ENCODE measurements at regions not wholly inside any gene's neighbourhood (a gene's known extent, or its start where the extent isn't known, plus 50 kb on each side); places are given as distances from the start of the nearest gene placed in this dataset.

GRCh38 chr12:107271523-107271922, 178.2 kb upstream of the CRY1 start:
- H3K4me1 ChIP-seq: no peaks in the 10 kb centered on the region
- H3K27me3 ChIP-seq: no peaks in the 10 kb centered on the region
- 77 to 88% methylated on average over 2 of the region's 2 CpGs for WGBS, 2 donors
- H3K4me3 ChIP-seq: no peak overlapping the region
- intact Hi-C loops (cut with DNase I): no loop called here
- H3K9me3 ChIP-seq: no peaks in the 10 kb centered on the region
- DNase-seq (no peak), ATAC-seq (no peak)
- no peaks in the 10 kb centered on the region for H3K36me3 ChIP-seq (replicated peaks in 1 of 2; ENCODE audit: insufficient read depth in 1 of 2, low read depth in 2 of 2)
- H3K27ac ChIP-seq: no peak overlapping the region
- no peak for TF ChIP-seq CTCF (IDR thresholded peaks at IDR 0.05)
- no peak for TF ChIP-seq POLR2A (IDR thresholded peaks at IDR 0.05)

- intact Hi-C loops (cut with DNase I): no loop called here
- DNase-seq (no peak), ATAC-seq (no peak)
- Histone ChIP-seq H3K4me3 (no peak overlapping the region), H3K27ac (no peak overlapping the region), H3K27me3 (no peaks in the 10 kb centered on the region), H3K9me3 (no peaks in the 10 kb centered on the region), H3K4me1 (no peaks in the 10 kb centered on the region), H3K36me3 (replicated peaks in 1 of 2; ENCODE audit: insufficient read depth in 1 of 2, low read depth in 2 of 2) (no peaks in the 10 kb centered on the region)
- no peak for TF ChIP-seq POLR2A (IDR thresholded peaks at IDR 0.05)
- TF ChIP-seq CTCF (IDR thresholded peaks at IDR 0.05): no peak
- 67 to 78% methylated on average over 1 of the region's 1 CpG for WGBS, 2 donors
Observed at GRCh38 chr12:107275530-107275929, 182.2 kb upstream of the CRY1 start.

GRCh38 chr12:107277855-107278254, 184.5 kb upstream of the CRY1 start:
- Histone ChIP-seq H3K4me1 (no peaks in the 10 kb centered on the region), H3K9me3 (no peaks in the 10 kb centered on the region), H3K27ac (no peak overlapping the region), H3K4me3 (no peak overlapping the region), H3K36me3 (replicated peaks in 1 of 2; ENCODE audit: insufficient read depth in 1 of 2, low read depth in 2 of 2) (no peaks in the 10 kb centered on the region), H3K27me3 (no peaks in the 10 kb centered on the region)
- no peak for ATAC-seq
- intact Hi-C loops (cut with DNase I): no loop called here
- no peak for DNase-seq
- WGBS, 2 donors: 66 to 75% methylated on average over 1 of the region's 1 CpG
- TF ChIP-seq CTCF (IDR thresholded peaks at IDR 0.05): no peak
- no peak for TF ChIP-seq POLR2A (IDR thresholded peaks at IDR 0.05)

- TF ChIP-seq POLR2A (IDR thresholded peaks at IDR 0.05) (no peak), CTCF (IDR thresholded peaks at IDR 0.05) (no peak)
- Histone ChIP-seq H3K27me3 (no peaks in the 10 kb centered on the region), H3K4me1 (no peaks in the 10 kb centered on the region), H3K27ac (no peak overlapping the region), H3K36me3 (replicated peaks in 1 of 2; ENCODE audit: insufficient read depth in 1 of 2, low read depth in 2 of 2) (no peaks in the 10 kb centered on the region), H3K9me3 (no peaks in the 10 kb centered on the region), H3K4me3 (no peak overlapping the region)
- DNase-seq (no peak), ATAC-seq (no peak)
- intact Hi-C loops (cut with DNase I): no loop called here
- 79 to 80% methylated on average over 1 of the region's 1 CpG for WGBS, 2 donors
Observed at GRCh38 chr12:107282628-107283027, 189.3 kb upstream of the CRY1 start.

GRCh38 chr12:107283652-107284051, 190.3 kb upstream of the CRY1 start:
- ATAC-seq (no peak), DNase-seq (no peak)
- intact Hi-C loops (cut with DNase I): no loop called here
- no peaks in the 10 kb centered on the region for H3K9me3 ChIP-seq
- no peaks in the 10 kb centered on the region for H3K4me1 ChIP-seq
- H3K27ac ChIP-seq: no peak overlapping the region
- no peaks in the 10 kb centered on the region for H3K27me3 ChIP-seq
- H3K4me3 ChIP-seq: no peak overlapping the region
- H3K36me3 ChIP-seq (replicated peaks in 1 of 2; ENCODE audit: insufficient read depth in 1 of 2, low read depth in 2 of 2): no peaks in the 10 kb centered on the region
- 52 to 58% methylated on average over 4 of the region's 4 CpGs for WGBS, 2 donors
- TF ChIP-seq POLR2A (IDR thresholded peaks at IDR 0.05) (no peak), CTCF (IDR thresholded peaks at IDR 0.05) (no peak)

Data from body of pancreas (tissue), 4 donors.